Body of pancreas (tissue), 4 donors: ENCODE measurements at regions not wholly inside any gene's neighbourhood (a gene's known extent, or its start where the extent isn't known, plus 50 kb on each side); places are given as distances from the start of the nearest gene placed in this dataset.

ENCODE experiments used
- POLR2A ChIP-seq, 3 donors: fragments of 450-650 bp; IDR thresholded peaks; one replicate each; pipeline ENCODE4 v1.6.1; 2016; ENCODE audit warnings: antibody characterized with exemption in 3 of 3, mild to moderate bottlenecking in 2 of 3
- TF ChIP-seq, protein P1 (sequence below), 7 experiments: fragments of 450-650 bp in 4 of 7; fragments of 200-600 bp in 3 of 7; sonication (generic) in 3 of 7; IDR thresholded peaks; one replicate each; pipeline ENCODE4 v1.5.1; 2016 to 2019; ENCODE audit warnings: antibody characterized with exemption in 7 of 7

DNA sequence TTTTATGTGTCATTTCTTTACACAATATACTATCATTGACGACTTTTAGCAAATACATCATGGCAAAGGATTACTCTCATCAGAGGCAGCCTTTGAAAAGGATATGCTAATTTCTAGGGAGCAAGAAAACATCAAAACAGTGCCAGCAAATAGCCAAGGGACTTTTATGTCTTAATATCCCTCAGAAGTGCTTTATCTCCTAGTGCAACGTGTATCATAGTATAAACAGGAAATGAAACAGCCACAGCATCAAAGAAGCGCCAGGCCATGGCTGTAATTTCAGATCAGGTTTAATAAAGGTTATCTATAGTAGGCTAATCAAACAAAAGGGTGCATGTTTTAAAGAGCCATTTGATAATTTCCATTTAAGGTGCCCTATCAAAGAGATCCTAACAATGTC is 159.9 kb downstream of the AXIN2 start:
- TF ChIP-seq, protein P1, sequence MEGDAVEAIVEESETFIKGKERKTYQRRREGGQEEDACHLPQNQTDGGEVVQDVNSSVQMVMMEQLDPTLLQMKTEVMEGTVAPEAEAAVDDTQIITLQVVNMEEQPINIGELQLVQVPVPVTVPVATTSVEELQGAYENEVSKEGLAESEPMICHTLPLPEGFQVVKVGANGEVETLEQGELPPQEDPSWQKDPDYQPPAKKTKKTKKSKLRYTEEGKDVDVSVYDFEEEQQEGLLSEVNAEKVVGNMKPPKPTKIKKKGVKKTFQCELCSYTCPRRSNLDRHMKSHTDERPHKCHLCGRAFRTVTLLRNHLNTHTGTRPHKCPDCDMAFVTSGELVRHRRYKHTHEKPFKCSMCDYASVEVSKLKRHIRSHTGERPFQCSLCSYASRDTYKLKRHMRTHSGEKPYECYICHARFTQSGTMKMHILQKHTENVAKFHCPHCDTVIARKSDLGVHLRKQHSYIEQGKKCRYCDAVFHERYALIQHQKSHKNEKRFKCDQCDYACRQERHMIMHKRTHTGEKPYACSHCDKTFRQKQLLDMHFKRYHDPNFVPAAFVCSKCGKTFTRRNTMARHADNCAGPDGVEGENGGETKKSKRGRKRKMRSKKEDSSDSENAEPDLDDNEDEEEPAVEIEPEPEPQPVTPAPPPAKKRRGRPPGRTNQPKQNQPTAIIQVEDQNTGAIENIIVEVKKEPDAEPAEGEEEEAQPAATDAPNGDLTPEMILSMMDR (IDR thresholded peaks at IDR 0.05), result no peak
- TF ChIP-seq POLR2A (IDR thresholded peaks at IDR 0.05), result no peak
